HFF-Myc (cell line): ENCODE measurements at regions not wholly inside any gene's neighbourhood (a gene's known extent, or its start where the extent isn't known, plus 50 kb on each side); places are given as distances from the start of the nearest gene placed in this dataset.

Source experiments
- DNase-seq: peaks from one replicate; pipeline ENCODE4 v3.0.0-alpha.2; 2011; ENCODE audit warnings: low read depth; ENCODE audit errors: extremely low read depth
- H3K4me3 ChIP-seq: replicated peaks from 2 replicates; pipeline ENCODE4 v1.5.1; 2011; ENCODE audit warnings: low read depth, mild to moderate bottlenecking, control low read depth, low read length
- TF ChIP-seq, protein P1 (sequence below): IDR thresholded peaks from 2 replicates; pipeline ENCODE4 v1.5.1; 2012; ENCODE audit warnings: mild to moderate bottlenecking, low read depth, low read length, control low read depth; ENCODE audit errors: missing control alignments

DNA sequence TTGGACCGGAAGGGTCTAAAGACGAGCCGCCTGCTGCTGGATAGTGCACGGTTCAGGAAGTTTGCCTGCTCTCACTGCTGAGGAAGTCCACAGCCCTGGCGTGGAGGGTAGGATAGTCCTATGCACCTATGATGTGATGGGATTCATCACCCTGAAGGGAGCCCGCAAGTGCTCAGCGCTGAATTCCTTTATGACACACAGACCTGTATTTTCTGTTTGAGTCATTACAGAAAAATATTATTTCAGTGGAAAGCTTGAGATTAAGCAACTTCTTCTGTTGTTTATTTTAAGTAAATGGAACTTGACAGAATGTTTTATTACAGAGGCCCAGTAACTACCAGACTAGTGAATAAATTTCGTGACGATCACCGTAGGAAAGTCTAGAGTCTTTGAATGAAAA is 123.2 kb downstream of the TRIML1 start:
- no peak for DNase-seq
- no peak overlapping the region for H3K4me3 ChIP-seq
- TF ChIP-seq, protein P1, sequence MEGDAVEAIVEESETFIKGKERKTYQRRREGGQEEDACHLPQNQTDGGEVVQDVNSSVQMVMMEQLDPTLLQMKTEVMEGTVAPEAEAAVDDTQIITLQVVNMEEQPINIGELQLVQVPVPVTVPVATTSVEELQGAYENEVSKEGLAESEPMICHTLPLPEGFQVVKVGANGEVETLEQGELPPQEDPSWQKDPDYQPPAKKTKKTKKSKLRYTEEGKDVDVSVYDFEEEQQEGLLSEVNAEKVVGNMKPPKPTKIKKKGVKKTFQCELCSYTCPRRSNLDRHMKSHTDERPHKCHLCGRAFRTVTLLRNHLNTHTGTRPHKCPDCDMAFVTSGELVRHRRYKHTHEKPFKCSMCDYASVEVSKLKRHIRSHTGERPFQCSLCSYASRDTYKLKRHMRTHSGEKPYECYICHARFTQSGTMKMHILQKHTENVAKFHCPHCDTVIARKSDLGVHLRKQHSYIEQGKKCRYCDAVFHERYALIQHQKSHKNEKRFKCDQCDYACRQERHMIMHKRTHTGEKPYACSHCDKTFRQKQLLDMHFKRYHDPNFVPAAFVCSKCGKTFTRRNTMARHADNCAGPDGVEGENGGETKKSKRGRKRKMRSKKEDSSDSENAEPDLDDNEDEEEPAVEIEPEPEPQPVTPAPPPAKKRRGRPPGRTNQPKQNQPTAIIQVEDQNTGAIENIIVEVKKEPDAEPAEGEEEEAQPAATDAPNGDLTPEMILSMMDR = no peak

- no peak overlapping the region for H3K4me3 ChIP-seq
- TF ChIP-seq, protein P1 = no peak
- DNase-seq = no peak
Measured at GRCh38 chr4:188263321-188263720, 124.1 kb downstream of the TRIML1 start.

DNA sequence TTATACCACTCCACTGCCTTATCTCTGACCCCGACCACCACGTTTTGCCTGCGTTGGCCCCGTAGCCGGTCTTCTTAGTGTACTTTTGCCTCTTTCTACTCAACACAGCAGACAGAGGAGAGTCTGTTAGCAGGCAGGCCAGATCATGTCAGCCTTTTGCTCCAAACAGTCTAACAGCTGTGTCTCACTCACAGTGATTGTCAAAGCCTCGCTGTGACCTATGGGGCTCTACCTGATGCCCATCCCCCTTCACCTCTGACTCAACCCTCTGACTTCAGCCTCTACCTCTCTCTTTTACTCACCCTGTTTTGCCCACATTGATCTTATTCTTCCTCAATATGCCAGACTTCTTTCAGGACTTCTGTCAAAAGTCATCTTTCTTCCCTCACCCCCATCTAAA is 127.1 kb downstream of the TRIML1 start:
- no peak for DNase-seq
- TF ChIP-seq, protein P1 = no peak
- H3K4me3 ChIP-seq = no peak overlapping the region

- TF ChIP-seq, protein P1 = no peak
- no peak overlapping the region for H3K4me3 ChIP-seq
- no peak for DNase-seq
Measured at GRCh38 chr4:188268131-188268908, 129.1 kb downstream of the TRIML1 start.

- H3K4me3 ChIP-seq = no peak overlapping the region
- TF ChIP-seq, protein P1 = no peak
- DNase-seq = no peak
Measured at GRCh38 chr4:188270273-188271069, 131.2 kb downstream of the TRIML1 start.

GRCh38 chr4:188275686-188276085 is 136.4 kb downstream of the TRIML1 start:
- no peak overlapping the region for H3K4me3 ChIP-seq

More at GRCh38 chr4:188275686-188276085, 136.4 kb downstream of the TRIML1 start:
- DNase-seq = no peak
- TF ChIP-seq, protein P1 = no peak
